Activated T-helper 1 cell treated with anti-CD3 and anti-CD28 coated beads, Interleukin-12 subunit alpha, Interleukin-12 subunit beta, Interleukin-2, Interleukin-4 antibody, amounts not matched to agents 30 ng/mL and 10 ng/mL and 1 ng/mL, durations not matched to agents 14 hours and 24 hours and 36 hours (primary cell): ENCODE measurements at regions not wholly inside any gene's neighbourhood (a gene's known extent, or its start where the extent isn't known, plus 50 kb on each side); places are given as distances from the start of the nearest gene placed in this dataset.

Experiments
- DNase-seq: peaks from one replicate; pipeline ENCODE4 v3.0.0; 2021; ENCODE audit warnings: low spot score
- H3K27ac Mint-ChIP-seq: one replicate; pipeline ENCODE4 v1.8.0; 2021; ENCODE audit warnings: mild to moderate bottlenecking, mixed read lengths
- H3K27me3 Mint-ChIP-seq: one replicate; pipeline ENCODE4 v1.8.0; 2022; ENCODE audit warnings: mild to moderate bottlenecking, moderate library complexity, mixed read lengths; ENCODE audit not compliant: insufficient read depth
- H3K36me3 Mint-ChIP-seq: one replicate; pipeline ENCODE4 v1.8.0; 2021; ENCODE audit warnings: low read depth, mixed read lengths
- H3K4me1 Mint-ChIP-seq: one replicate; pipeline ENCODE4 v1.8.0; 2021; ENCODE audit warnings: low read depth, mixed read lengths
- H3K4me3 Mint-ChIP-seq: one replicate; pipeline ENCODE4 v1.8.0; 2021; ENCODE audit warnings: mild to moderate bottlenecking, moderate library complexity, mixed read lengths
- H3K9me3 Mint-ChIP-seq: one replicate; pipeline ENCODE4 v1.8.0; 2021; ENCODE audit warnings: mixed read lengths
- intact Hi-C: fragments of 100-400 bp; cut with micrococcal nuclease; formaldehyde crosslinking; loops from one replicate; pipeline ENCODE4 v1.15.1; 2024

- Mint-ChIP-seq H3K36me3 (no peaks in the 10 kb centered on the region), H3K4me3 (no peak overlapping the region), H3K27ac (no peak overlapping the region), H3K27me3 (peaks cover 2% of the 10 kb centered on the region), H3K9me3 (no peaks in the 10 kb centered on the region), H3K4me1 (no peaks in the 10 kb centered on the region)
- intact Hi-C loops, result no loop called here
- no peak for DNase-seq
Observed at GRCh38 chr2:181837563-181837962, 54.0 kb upstream of the ITPRID2 start.

GRCh38 chr2:181839811-181840210 lies 51.7 kb upstream of the ITPRID2 start:
- Mint-ChIP-seq H3K27ac (no peak overlapping the region), H3K4me3 (no peak overlapping the region), H3K9me3 (no peaks in the 10 kb centered on the region), H3K4me1 (no peaks in the 10 kb centered on the region), H3K27me3 (peaks cover 12% of the 10 kb centered on the region), H3K36me3 (no peaks in the 10 kb centered on the region)
- intact Hi-C loops, result no loop called here
- no peak for DNase-seq

GRCh38 chr2:181841079-181841478 lies 50.5 kb upstream of the ITPRID2 start:
- Mint-ChIP-seq H3K27me3 (peaks cover 12% of the 10 kb centered on the region), H3K27ac (no peak overlapping the region), H3K36me3 (no peaks in the 10 kb centered on the region), H3K4me3 (no peak overlapping the region), H3K9me3 (no peaks in the 10 kb centered on the region), H3K4me1 (no peaks in the 10 kb centered on the region)
- no peak for DNase-seq
- intact Hi-C loops, result no loop called here
